NCI-H524 (cell line): ENCODE measurements at regions not wholly inside any gene's neighbourhood (a gene's known extent, or its start where the extent isn't known, plus 50 kb on each side); places are given as distances from the start of the nearest gene placed in this dataset.
"Not testable (repeated sequence)": the region's sequence is repeated elsewhere in the genome, so short reads cannot be mapped to it uniquely, and the experiment has no call there.

Experiments used
- DNase-seq, 2 experiments: peaks; one replicate each; lab custom pipeline; 2025; lab: John Stamatoyannopoulos, UW

- no peak for DNase-seq
Measured at GRCh38 chr6:6867404-6867799, 240.4 kb upstream of the RREB1 start.

- DNase-seq = no peak
Measured at GRCh38 chr6:6869094-6869493, 238.7 kb upstream of the RREB1 start.

- no peak for DNase-seq
Measured at GRCh38 chr6:6870921-6871320, 236.8 kb upstream of the RREB1 start.

GRCh38 chr6:6872459-6873344 lies 235.1 kb upstream of the RREB1 start:
- DNase-seq = no peak

- DNase-seq = no peak
Measured at GRCh38 chr6:6873778-6874177, 234.0 kb upstream of the RREB1 start.

- no peak for DNase-seq
Measured at GRCh38 chr6:6875818-6876470, 231.8 kb upstream of the RREB1 start.

- DNase-seq = not testable (repeated sequence)
Measured at GRCh38 chr6:6877792-6878191, 230.0 kb upstream of the RREB1 start.

- no peak for DNase-seq
Measured at GRCh38 chr6:6878887-6879585, 228.7 kb upstream of the RREB1 start.

GRCh38 chr6:6879586-6879974 lies 228.2 kb upstream of the RREB1 start:
- not testable (repeated sequence) for DNase-seq

- DNase-seq = no peak
Measured at GRCh38 chr6:6880745-6881437, 226.9 kb upstream of the RREB1 start.

GRCh38 chr6:6881438-6882225 lies 226.1 kb upstream of the RREB1 start:
- no peak for DNase-seq

- DNase-seq = no peak
Measured at GRCh38 chr6:6882592-6882991, 225.2 kb upstream of the RREB1 start.

- DNase-seq = no peak
Measured at GRCh38 chr6:6883011-6883410, 224.8 kb upstream of the RREB1 start.

- no peak for DNase-seq
Measured at GRCh38 chr6:6884193-6884627, 223.6 kb upstream of the RREB1 start.

- DNase-seq = no peak
Measured at GRCh38 chr6:6884916-6885315, 222.8 kb upstream of the RREB1 start.

- no peak for DNase-seq
Measured at GRCh38 chr6:6885521-6886170, 222.1 kb upstream of the RREB1 start.

GRCh38 chr6:6886171-6886885 lies 221.4 kb upstream of the RREB1 start:
- DNase-seq = no peak

- no peak for DNase-seq
Measured at GRCh38 chr6:6886886-6887285, 220.9 kb upstream of the RREB1 start.

GRCh38 chr6:6889601-6890000 lies 218.2 kb upstream of the RREB1 start:
- DNase-seq = no peak

GRCh38 chr6:6890400-6890858 lies 217.3 kb upstream of the RREB1 start:
- no peak for DNase-seq
